Testis (tissue), 2 donors: ENCODE measurements at regions not wholly inside any gene's neighbourhood (a gene's known extent, or its start where the extent isn't known, plus 50 kb on each side); places are given as distances from the start of the nearest gene placed in this dataset.

Experiments
- DNase-seq: peaks from one replicate; pipeline ENCODE4 v3.0.0-alpha.2; 2019
- H3K27ac ChIP-seq, 2 donors: fragments of 200-600 bp; sonication (generic); one replicate each; pipeline ENCODE4 v1.5.1; 2019
- H3K27me3 ChIP-seq: fragments of 200-600 bp; sonication (generic); one replicate; pipeline ENCODE4 v1.5.1; 2019
- H3K36me3 ChIP-seq: fragments of 200-600 bp; sonication (generic); one replicate; pipeline ENCODE4 v1.5.1; 2017; ENCODE audit warnings: low read depth; ENCODE audit errors: missing control alignments
- H3K4me1 ChIP-seq: fragments of 200-600 bp; sonication (generic); one replicate; pipeline ENCODE4 v1.5.1; 2019
- H3K4me3 ChIP-seq, 2 donors: fragments of 200-600 bp; sonication (generic); one replicate each; pipeline ENCODE4 v1.5.1; 2017 to 2019
- H3K9me3 ChIP-seq: fragments of 200-600 bp; sonication (generic); one replicate; pipeline ENCODE4 v1.5.1; 2017
- CTCF ChIP-seq, 3 experiments: fragments of 450-650 bp in 2 of 3; fragments of 200-600 bp in 1 of 3; sonication (generic) in 1 of 3; IDR thresholded peaks; one replicate each; pipeline ENCODE4 v1.5.1; 2016 to 2019; ENCODE audit warnings: antibody characterized with exemption in 3 of 3, mild to moderate bottlenecking in 2 of 3, moderate library complexity in 1 of 3
- POLR2A ChIP-seq: fragments of 450-650 bp; IDR thresholded peaks from one replicate; pipeline ENCODE4 v1.6.1; 2017; ENCODE audit warnings: antibody characterized with exemption, mild to moderate bottlenecking, moderate library complexity
- WGBS, 2 donors: methylation state at CpG; one replicate each; pipeline ENCODE4 v1.1.5; 2018; 5-methylcytosine and 5-hydroxymethylcytosine counted together
- intact Hi-C: fragments of 100-400 bp; cut with DNase I; formaldehyde crosslinking; loops from one replicate; pipeline ENCODE4 v1.15.1; 2023; ENCODE audit warnings: low total_unique reads

DNA sequence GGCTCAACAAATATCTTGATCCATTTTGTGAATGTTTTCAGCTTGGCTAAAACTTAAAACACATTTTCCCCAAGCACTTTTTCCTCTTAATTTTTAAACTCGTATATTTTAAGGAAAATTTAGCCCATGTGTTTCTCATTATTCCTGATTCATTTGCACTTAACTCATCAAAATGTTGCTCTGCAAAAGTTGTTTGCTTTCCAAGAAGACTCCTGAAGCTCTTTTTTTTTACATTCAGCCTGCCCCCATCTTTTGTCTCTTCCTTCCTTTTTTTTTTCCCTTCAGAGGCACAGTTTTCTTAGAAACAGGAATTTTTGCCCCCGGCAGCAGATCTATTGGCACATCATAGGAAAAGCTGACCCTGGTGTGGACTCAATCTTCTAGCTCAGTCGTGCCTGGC lies 155.0 kb upstream of the SALL1 start:
- H3K36me3 ChIP-seq, result no peaks in the 10 kb centered on the region
- TF ChIP-seq POLR2A (no peak), CTCF (IDR thresholded peaks at IDR 0.05) (no peak)
- no peak overlapping the region for H3K4me3 ChIP-seq
- no peaks in the 10 kb centered on the region for H3K4me1 ChIP-seq
- WGBS, 2 donors, result 41 to 63% methylated on average over 3 of the region's 3 CpGs
- DNase-seq, result no peak
- intact Hi-C loops, result no loop called here
- no peaks in the 10 kb centered on the region for H3K9me3 ChIP-seq
- no peaks in the 10 kb centered on the region for H3K27me3 ChIP-seq
- H3K27ac ChIP-seq, result no peak overlapping the region

DNA sequence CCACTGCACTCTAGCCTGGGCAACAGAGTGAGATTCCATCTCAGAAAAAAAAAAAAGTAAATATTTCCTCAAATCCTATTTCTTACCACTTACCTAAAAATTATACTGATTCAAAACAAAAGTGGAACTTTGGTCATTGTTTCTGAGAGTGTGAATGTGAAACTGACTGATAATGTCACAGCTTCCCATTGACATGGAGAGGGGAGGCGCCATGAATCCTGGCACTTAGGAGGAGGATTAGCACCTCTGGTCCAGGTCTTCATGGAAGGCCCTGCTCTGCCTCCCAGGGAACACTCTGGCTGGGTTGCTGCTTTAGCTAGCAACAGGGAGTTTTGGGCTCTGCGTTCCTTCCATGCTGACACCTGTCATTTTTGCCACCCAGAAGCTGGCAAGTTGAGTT lies 154.3 kb upstream of the SALL1 start:
- H3K36me3 ChIP-seq, result no peaks in the 10 kb centered on the region
- WGBS, 2 donors, result 98 to 100% methylated on average over 2 of the region's 2 CpGs
- intact Hi-C loops, result no loop called here

GRCh38 chr16:51302042-51302441 lies 151.0 kb upstream of the SALL1 start:
- Histone ChIP-seq H3K27me3 (no peaks in the 10 kb centered on the region), H3K4me1 (no peaks in the 10 kb centered on the region), H3K36me3 (no peaks in the 10 kb centered on the region), H3K4me3 (no peak overlapping the region), H3K27ac (no peak overlapping the region), H3K9me3 (no peaks in the 10 kb centered on the region)
- DNase-seq, result no peak
- 85 to 91% methylated on average over 1 of the region's 1 CpG for WGBS, 2 donors
- intact Hi-C loops, result no loop called here
- TF ChIP-seq CTCF (IDR thresholded peaks at IDR 0.05) (no peak), POLR2A (no peak)

More for the DNA sequence above, 154.3 kb upstream of the SALL1 start:
- DNase-seq, result no peak
- H3K4me3 ChIP-seq, result no peak overlapping the region
- no peaks in the 10 kb centered on the region for H3K27me3 ChIP-seq
- H3K27ac ChIP-seq, result no peak overlapping the region
- no peaks in the 10 kb centered on the region for H3K9me3 ChIP-seq
- TF ChIP-seq CTCF (IDR thresholded peaks at IDR 0.05) (no peak), POLR2A (no peak)
- no peaks in the 10 kb centered on the region for H3K4me1 ChIP-seq

DNA sequence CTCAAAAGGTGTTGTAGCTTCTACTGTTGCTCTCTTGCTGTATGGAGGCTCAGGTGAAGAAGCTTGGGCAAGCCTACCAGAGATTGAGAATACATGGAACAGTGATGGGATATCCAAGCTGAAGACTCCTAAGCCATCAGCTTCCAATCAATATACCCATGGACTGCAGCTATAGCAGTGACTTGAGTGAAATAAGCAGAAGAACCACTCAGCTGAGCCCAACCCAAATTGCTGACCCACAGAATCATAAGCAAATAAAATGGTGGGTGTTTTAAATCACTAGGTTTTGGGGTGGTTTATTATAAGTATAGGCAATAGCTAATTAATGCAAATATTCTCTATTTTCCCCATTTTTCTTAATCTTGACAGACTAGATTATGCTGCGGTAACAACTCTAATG lies 147.7 kb upstream of the SALL1 start:
- H3K27ac ChIP-seq, result no peak overlapping the region
- TF ChIP-seq CTCF (IDR thresholded peaks at IDR 0.05), result no peak
- TF ChIP-seq POLR2A, result no peak
- WGBS, 2 donors, result 94 to 100% methylated on average over 1 of the region's 1 CpG
- H3K9me3 ChIP-seq, result no peaks in the 10 kb centered on the region
- intact Hi-C loops, result no loop called here
- no peaks in the 10 kb centered on the region for H3K4me1 ChIP-seq
- DNase-seq, result no peak
- H3K27me3 ChIP-seq, result no peaks in the 10 kb centered on the region
- no peaks in the 10 kb centered on the region for H3K36me3 ChIP-seq
- H3K4me3 ChIP-seq, result no peak overlapping the region

GRCh38 chr16:51290442-51291285 lies 139.6 kb upstream of the SALL1 start:
- Histone ChIP-seq H3K27ac (no peak overlapping the region), H3K4me1 (no peaks in the 10 kb centered on the region), H3K27me3 (no peaks in the 10 kb centered on the region), H3K36me3 (no peaks in the 10 kb centered on the region), H3K9me3 (no peaks in the 10 kb centered on the region), H3K4me3 (no peak overlapping the region)
- WGBS, 2 donors, result 59 to 66% methylated on average over 4 of the region's 4 CpGs
- DNase-seq, result no peak
- intact Hi-C loops, result no loop called here
- no peak for TF ChIP-seq POLR2A
- no peak for TF ChIP-seq CTCF (IDR thresholded peaks at IDR 0.05)
